ENCODE measurements at regions not wholly inside any gene's neighbourhood (a gene's known extent, or its start where the extent isn't known, plus 50 kb on each side); places are given as distances from the start of the nearest gene placed in this dataset.

- BruUV-seq (replicated peaks): no TSS peak
- Histone ChIP-seq H3K27me3 (ENCODE audit: control insufficient read depth in 2 of 2, insufficient read depth in 2 of 2, low read length in 2 of 2) (no peaks in the 10 kb centered on the region), H3K36me3 (ENCODE audit: control insufficient read depth, insufficient read depth, low read length) (no peaks in the 10 kb centered on the region), H3K9me3 (replicated peaks; ENCODE audit: control insufficient read depth, insufficient read depth, low read depth, low read length) (no peaks in the 10 kb centered on the region), H3K9me1 (ENCODE audit: control insufficient read depth, insufficient read depth, low read length) (no peaks in the 10 kb centered on the region), H3K4me2 (ENCODE audit: insufficient read depth, low read length) (no peak overlapping the region), H4K20me1 (replicated peaks; ENCODE audit: control insufficient read depth, insufficient read depth, low read length) (no peaks in the 10 kb centered on the region), H3K4me3 (no peak overlapping the region), H3K27ac (ENCODE audit: extremely low read depth, low read depth, low read length) (no peak overlapping the region), H2AFZ (ENCODE audit: low read depth, low read length) (no peak overlapping the region), H3K4me1 (replicated peaks in 1 of 2; ENCODE audit: control insufficient read depth in 2 of 2, insufficient read depth in 2 of 2, low read length in 2 of 2) (no peaks in the 10 kb centered on the region), H3K9ac (ENCODE audit: insufficient read depth in 1 of 2, low read depth in 2 of 2, low read length in 2 of 2) (no peak overlapping the region), H3K79me2 (ENCODE audit: control insufficient read depth, insufficient read depth, low read length) (no peaks in the 10 kb centered on the region)
- intact Hi-C loops (cut with micrococcal nuclease): no loop called here
- TF ChIP-seq ZBTB2 (IDR thresholded peaks at IDR 0.05): no peak
- no peak for TF ChIP-seq ZNF134 (CRISPR knock-in tag; conservative IDR thresholded peaks at IDR 0.05)
- TF ChIP-seq ZBTB7A (IDR thresholded peaks at IDR 0.05; ENCODE audit: borderline replicate concordance, control insufficient read depth, low read depth, low read length): no peak
- TF ChIP-seq HNRNPUL1 (IDR thresholded peaks at IDR 0.05; ENCODE audit: low read length): no peak
- no peak for TF ChIP-seq NCOR1 (IDR thresholded peaks at IDR 0.05)
- no peak for TF ChIP-seq RBM15 (IDR thresholded peaks at IDR 0.05; ENCODE audit: insufficient read depth, low read length)
- no peak for TF ChIP-seq E4F1 (CRISPR knock-in tag; IDR thresholded peaks at IDR 0.05; ENCODE audit: borderline replicate concordance)
- TF ChIP-seq SIN3B (IDR thresholded peaks at IDR 0.05; ENCODE audit: low read depth): no peak
- TF ChIP-seq CSDE1 (IDR thresholded peaks at IDR 0.05): no peak
- TF ChIP-seq CUX1 (CRISPR knock-in tag; IDR thresholded peaks at IDR 0.05): no peak
- TF ChIP-seq BRD9 (IDR thresholded peaks at IDR 0.05; ENCODE audit: low read depth, partially characterized antibody): no peak
- no peak for TF ChIP-seq SMAD3 (CRISPR knock-in tag; conservative IDR thresholded peaks at IDR 0.05)
- TF ChIP-seq ETS2 (tag; IDR thresholded peaks at IDR 0.05; ENCODE audit: borderline replicate concordance, poor library complexity, severe bottlenecking): no peak
- no peak for TF ChIP-seq HIVEP1 (CRISPR knock-in tag; IDR thresholded peaks at IDR 0.05)
- no peak for TF ChIP-seq XRCC5 (IDR thresholded peaks at IDR 0.05; ENCODE audit: low read depth, low read length)
- in situ Hi-C loops (cut with MboI): no loop called here
- FAIRE-seq (no peak), ATAC-seq (no peak), DNase-seq (ENCODE audit: extremely low read depth in 1 of 4, low spot score in 3 of 4) (no peak)
- ChIA-PET CTCF (ENCODE audit: low intra/inter-chr PET ratio) (no interaction called here), POLR2A (no interaction called here)
- WGBS (ENCODE audit: insufficient coverage, low coverage, missing lambda C conversion rate): under 1% methylated on average over 5 of the region's 5 CpGs
Measured at GRCh38 chr10:4359003-4359402, 467.0 kb upstream of the AKR1E2 start.

Data from K562 (cell line).